PFSK-1 (cell line): ENCODE measurements at regions not wholly inside any gene's neighbourhood (a gene's known extent, or its start where the extent isn't known, plus 50 kb on each side); places are given as distances from the start of the nearest gene placed in this dataset.

ENCODE experiments used
- FOXP2 ChIP-seq: optimal IDR thresholded peaks from 2 replicates; pipeline ENCODE3; 2011; ENCODE audit warnings: borderline replicate concordance, control low read depth, inconsistent platforms; ENCODE audit not compliant: insufficient read depth; ENCODE audit errors: extremely low read length, extremely low read depth
- POLR2AphosphoS5 ChIP-seq: IDR thresholded peaks from 2 replicates; pipeline ENCODE4 v1.6.1; 2012; ENCODE audit warnings: low read depth, mild to moderate bottlenecking, control low read depth, low read length, moderate library complexity
- REST ChIP-seq, 2 experiments: IDR thresholded peaks; 2 replicates each; pipeline versions ENCODE4 v1.6.1 to v1.8.0; 2011 to 2012; ENCODE audit warnings: low read depth in 2 of 2, low read length in 2 of 2, control low read depth in 1 of 2, inconsistent platforms in 1 of 2, mild to moderate bottlenecking in 1 of 2, moderate library complexity in 1 of 2; ENCODE audit not compliant: insufficient read depth in 1 of 2
- SIN3A ChIP-seq: IDR thresholded peaks from 2 replicates; pipeline ENCODE4 v1.6.1; 2012; ENCODE audit warnings: mild to moderate bottlenecking, low read length, moderate library complexity, borderline replicate concordance; ENCODE audit not compliant: insufficient read depth
- TAF1 ChIP-seq: IDR thresholded peaks from 2 replicates; pipeline ENCODE4 v1.6.1; 2012; ENCODE audit warnings: low read length, control low read depth, borderline replicate concordance; ENCODE audit not compliant: insufficient read depth

- TF ChIP-seq TAF1, result no peak
- TF ChIP-seq FOXP2, result no peak
- TF ChIP-seq REST (IDR thresholded peaks at IDR 0.05; ENCODE audit: insufficient read depth in 1 of 2, low read depth in 2 of 2, low read length in 2 of 2), result no peak
- no peak for TF ChIP-seq POLR2AphosphoS5
- TF ChIP-seq SIN3A, result no peak
Observed at GRCh38 chr1:232899839-232900238, 50.6 kb upstream of the NTPCR start.
